ENCODE measurements at regions not wholly inside any gene's neighbourhood (a gene's known extent, or its start where the extent isn't known, plus 50 kb on each side); places are given as distances from the start of the nearest gene placed in this dataset.

DNA sequence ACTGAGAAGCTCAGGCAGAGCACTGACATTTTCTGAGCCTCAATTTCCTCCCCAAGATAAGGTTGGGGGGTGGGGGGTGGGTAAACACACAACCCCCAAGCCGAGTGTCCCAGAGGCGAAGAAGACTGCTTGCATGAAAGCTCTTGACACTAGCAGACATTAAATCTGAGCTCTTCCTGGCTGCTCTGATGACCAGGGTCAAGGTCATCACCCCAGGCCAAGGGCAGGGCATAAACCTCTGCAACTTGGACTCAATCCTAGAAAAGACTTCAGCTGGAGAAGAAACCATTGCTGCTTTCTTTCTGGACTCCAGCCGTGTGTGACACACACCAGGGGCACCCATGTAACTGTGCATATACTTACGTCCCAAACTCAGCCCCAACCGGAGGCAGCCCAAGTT is 109.0 kb downstream of the BANF2 start:
- TF ChIP-seq, protein P1, sequence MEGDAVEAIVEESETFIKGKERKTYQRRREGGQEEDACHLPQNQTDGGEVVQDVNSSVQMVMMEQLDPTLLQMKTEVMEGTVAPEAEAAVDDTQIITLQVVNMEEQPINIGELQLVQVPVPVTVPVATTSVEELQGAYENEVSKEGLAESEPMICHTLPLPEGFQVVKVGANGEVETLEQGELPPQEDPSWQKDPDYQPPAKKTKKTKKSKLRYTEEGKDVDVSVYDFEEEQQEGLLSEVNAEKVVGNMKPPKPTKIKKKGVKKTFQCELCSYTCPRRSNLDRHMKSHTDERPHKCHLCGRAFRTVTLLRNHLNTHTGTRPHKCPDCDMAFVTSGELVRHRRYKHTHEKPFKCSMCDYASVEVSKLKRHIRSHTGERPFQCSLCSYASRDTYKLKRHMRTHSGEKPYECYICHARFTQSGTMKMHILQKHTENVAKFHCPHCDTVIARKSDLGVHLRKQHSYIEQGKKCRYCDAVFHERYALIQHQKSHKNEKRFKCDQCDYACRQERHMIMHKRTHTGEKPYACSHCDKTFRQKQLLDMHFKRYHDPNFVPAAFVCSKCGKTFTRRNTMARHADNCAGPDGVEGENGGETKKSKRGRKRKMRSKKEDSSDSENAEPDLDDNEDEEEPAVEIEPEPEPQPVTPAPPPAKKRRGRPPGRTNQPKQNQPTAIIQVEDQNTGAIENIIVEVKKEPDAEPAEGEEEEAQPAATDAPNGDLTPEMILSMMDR (IDR thresholded peaks at IDR 0.05): no peak
- POLR2A ChIA-PET: no interaction called here
- peaks cover 4% of the 10 kb centered on the region for H3K27me3 Mint-ChIP-seq
- CTCF ChIA-PET: no interaction called here
- H3K4me3 Mint-ChIP-seq: no peak overlapping the region
- no peak overlapping the region for H3K27ac Mint-ChIP-seq
- H3K36me3 Mint-ChIP-seq (ENCODE audit: low read depth): no peaks in the 10 kb centered on the region
- H3K9me3 Mint-ChIP-seq: no peaks in the 10 kb centered on the region
- no peak for DNase-seq
- ATAC-seq (ENCODE audit: low read depth): no peak
- H3K4me1 Mint-ChIP-seq: peaks cover 10% of the 10 kb centered on the region
- intact Hi-C loops (cut with micrococcal nuclease): no loop called here

DNA sequence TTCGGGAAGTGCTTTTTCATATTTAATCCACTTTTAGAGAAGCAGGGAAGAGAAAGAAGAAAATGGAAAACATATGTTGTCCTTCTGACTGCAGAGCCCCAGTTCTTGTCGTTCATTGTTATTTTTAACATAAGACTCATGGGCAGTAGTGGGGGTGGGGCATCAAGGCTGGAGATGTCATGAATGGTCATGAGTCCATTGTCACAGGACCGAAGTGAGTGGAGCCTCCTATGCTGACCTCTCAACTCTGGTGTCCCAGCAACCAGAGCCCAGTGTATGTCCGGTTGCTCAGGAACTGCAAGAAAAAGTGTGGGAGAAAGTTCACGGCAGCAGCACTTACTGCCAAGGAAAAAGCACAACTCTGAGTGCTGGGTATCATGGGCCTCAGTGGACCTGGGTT is 108.6 kb downstream of the BANF2 start:
- peaks cover 10% of the 10 kb centered on the region for H3K4me1 Mint-ChIP-seq
- TF ChIP-seq, protein P1 (IDR thresholded peaks at IDR 0.05): no peak
- H3K36me3 Mint-ChIP-seq (ENCODE audit: low read depth): no peaks in the 10 kb centered on the region
- H3K27me3 Mint-ChIP-seq: peaks cover 4% of the 10 kb centered on the region
- no peak overlapping the region for H3K4me3 Mint-ChIP-seq
- CTCF ChIA-PET: no interaction called here
- H3K9me3 Mint-ChIP-seq: no peaks in the 10 kb centered on the region
- intact Hi-C loops (cut with micrococcal nuclease): no loop called here
- no peak overlapping the region for H3K27ac Mint-ChIP-seq
- DNase-seq (no peak), ATAC-seq (ENCODE audit: low read depth) (no peak)
- POLR2A ChIA-PET: no interaction called here

DNA sequence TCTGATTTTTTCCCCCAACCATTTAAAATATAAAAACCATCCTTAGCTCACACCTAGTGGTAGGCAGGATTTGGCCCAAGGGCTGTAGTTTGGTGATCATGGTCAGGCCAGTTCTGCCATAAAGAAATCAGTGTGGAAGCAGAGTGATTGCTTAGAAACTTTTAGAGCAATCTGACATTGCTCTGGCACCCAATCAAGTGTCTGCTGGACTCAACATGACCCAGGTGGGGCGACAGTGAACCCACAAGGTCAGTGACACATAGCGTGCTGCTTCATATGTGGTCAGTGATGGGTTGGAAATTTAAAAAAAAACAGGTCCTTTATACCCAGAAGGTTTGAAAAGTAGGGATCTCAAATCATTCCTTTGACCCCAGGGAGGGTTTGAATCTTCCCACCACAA is 107.9 kb downstream of the BANF2 start:
- Mint-ChIP-seq H3K4me3 (no peak overlapping the region), H3K27me3 (peaks cover 4% of the 10 kb centered on the region), H3K36me3 (ENCODE audit: low read depth) (no peaks in the 10 kb centered on the region), H3K4me1 (peaks cover 10% of the 10 kb centered on the region), H3K9me3 (no peaks in the 10 kb centered on the region), H3K27ac (no peak overlapping the region)
- DNase-seq (no peak), ATAC-seq (ENCODE audit: low read depth) (no peak)
- TF ChIP-seq, protein P1 (IDR thresholded peaks at IDR 0.05): no peak
- POLR2A ChIA-PET: no interaction called here
- intact Hi-C loops (cut with micrococcal nuclease): no loop called here
- CTCF ChIA-PET: interaction anchor here (1.4 kb wide), 1 partner anchor 90 kb away, joined by 3 read pairs; no protein-coding TSS in a partner anchor

DNA sequence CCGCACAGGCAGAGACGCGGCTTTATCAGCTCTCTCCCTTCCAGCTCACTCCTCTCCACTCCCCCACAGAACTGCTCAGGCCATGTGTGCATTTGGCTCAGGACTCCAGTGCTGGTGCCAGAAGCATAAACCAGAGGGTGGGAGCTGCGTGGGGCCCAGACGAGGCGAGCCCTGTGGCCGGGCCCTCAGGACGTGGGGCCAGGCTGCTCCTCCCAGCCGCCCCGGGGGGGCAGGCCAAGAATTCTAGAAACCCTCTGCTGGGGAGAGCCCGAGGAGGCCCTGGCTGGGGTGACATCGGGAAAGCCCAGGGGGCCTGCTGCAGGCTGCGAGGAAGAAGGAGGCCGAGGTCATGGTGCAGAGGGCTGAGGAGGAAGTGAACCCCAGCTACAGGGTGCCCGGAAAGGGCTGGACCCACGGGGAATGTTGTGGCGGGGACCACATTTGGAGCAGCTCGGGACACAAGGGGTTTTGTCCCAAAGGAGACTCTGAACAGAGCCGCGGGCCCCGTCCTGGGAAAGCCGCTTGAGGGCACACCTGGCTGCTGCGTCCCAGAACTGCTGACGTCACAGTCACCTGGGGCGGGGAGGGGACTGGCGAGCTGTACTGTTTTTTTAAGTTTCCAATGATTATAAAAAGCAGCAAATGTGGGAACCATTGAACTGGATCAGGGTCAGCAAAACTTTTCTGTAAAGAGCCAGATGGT is 107.1 kb downstream of the BANF2 start:
- no peak for ATAC-seq (ENCODE audit: low read depth)
- no peak for DNase-seq
- intact Hi-C loops (cut with micrococcal nuclease): no loop called here
- Mint-ChIP-seq H3K9me3 (no peaks in the 10 kb centered on the region), H3K27me3 (peaks cover 4% of the 10 kb centered on the region), H3K27ac (no peak overlapping the region), H3K4me3 (no peak overlapping the region), H3K36me3 (ENCODE audit: low read depth) (no peaks in the 10 kb centered on the region), H3K4me1 (peaks cover 7% of the 10 kb centered on the region)
- ChIA-PET CTCF (interaction anchor here (1.4 kb wide), 1 partner anchor 91 kb away, joined by 3 read pairs; no protein-coding TSS in a partner anchor), POLR2A (no interaction called here)
- TF ChIP-seq, protein P1 (IDR thresholded peaks at IDR 0.05): no peak

DNA sequence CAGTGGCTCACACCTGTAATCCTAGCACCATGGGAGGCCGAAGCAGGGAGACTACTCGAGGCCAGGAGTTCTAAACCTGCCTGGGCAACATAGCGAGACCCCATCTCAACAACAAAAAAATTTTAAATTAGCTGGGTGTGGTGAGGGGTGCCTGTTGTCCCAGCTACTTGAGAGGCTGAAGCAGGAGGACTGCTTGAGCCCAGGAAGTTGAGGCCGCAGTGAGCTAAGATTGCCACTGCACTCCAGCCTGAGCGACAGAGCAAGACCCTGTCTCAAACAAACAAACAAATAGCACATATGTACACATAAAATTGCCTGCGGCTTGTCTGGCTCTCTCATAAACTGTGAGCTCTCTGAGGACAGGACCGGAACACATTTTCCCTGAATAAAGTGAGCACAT is 106.3 kb downstream of the BANF2 start:
- CTCF ChIA-PET: interaction anchor here (1.4 kb wide), 1 partner anchor 92 kb away, joined by 3 read pairs; no protein-coding TSS in a partner anchor
- POLR2A ChIA-PET: no interaction called here
- Mint-ChIP-seq H3K9me3 (no peaks in the 10 kb centered on the region), H3K36me3 (ENCODE audit: low read depth) (no peaks in the 10 kb centered on the region), H3K27ac (no peak overlapping the region), H3K4me1 (peaks cover 3% of the 10 kb centered on the region), H3K4me3 (no peak overlapping the region), H3K27me3 (peaks cover 4% of the 10 kb centered on the region)
- DNase-seq (no peak), ATAC-seq (ENCODE audit: low read depth) (no peak)
- intact Hi-C loops (cut with micrococcal nuclease): no loop called here
- TF ChIP-seq, protein P1 (IDR thresholded peaks at IDR 0.05): no peak
